HG03442 (cell line): ENCODE measurements at regions not wholly inside any gene's neighbourhood (a gene's known extent, or its start where the extent isn't known, plus 50 kb on each side); places are given as distances from the start of the nearest gene placed in this dataset.

ENCODE experiments used
- ATAC-seq: cut with Tn5 transposase; IDR thresholded peaks from one replicate; pipeline ENCODE4 v1.9.1; 2021; ENCODE audit warnings: mild to moderate bottlenecking, moderate library complexity; ENCODE audit not compliant: unreplicated experiment

DNA sequence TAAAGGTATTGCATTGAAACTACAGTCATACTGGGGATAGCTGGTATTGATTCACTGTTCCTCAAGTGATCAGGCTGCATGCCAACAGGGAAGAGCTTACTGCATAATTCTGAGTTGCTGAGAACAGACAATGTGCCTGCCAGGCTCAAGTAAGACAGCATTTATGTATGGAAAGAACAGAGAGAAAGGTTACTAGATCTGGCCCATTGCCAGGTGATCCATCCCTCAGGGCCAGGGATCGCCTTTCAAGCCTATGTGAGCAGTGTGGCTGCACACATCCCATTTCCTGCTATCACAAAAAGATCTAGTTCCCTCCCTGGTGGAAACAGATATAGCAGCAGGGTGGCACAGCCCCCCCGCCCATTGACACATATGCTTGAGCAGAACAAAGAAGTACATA lies 254.0 kb downstream of the TMA16 start:
- no peak for ATAC-seq

DNA sequence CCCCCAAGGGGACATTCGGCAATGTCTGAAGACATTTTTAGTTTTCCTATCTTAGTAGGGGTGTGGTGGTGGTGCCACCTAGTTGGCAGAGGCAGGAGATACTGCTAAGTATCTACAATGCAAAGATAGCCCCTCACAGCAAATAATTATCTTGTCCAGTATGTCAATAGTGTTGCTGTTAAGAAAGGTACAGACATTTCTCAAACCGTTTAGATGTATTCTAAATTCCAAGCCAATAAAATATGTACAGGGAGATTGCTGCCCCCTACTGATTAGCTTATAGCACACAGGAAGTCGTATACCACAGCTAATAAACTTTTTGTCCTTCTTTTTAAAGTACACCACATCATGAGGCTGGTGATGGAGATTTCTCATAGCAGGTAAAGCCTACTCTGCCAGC lies 260.5 kb downstream of the TMA16 start:
- peak; percentile 76 for ATAC-seq

GRCh38 chr4:163757219-163757618 lies 262.7 kb downstream of the TMA16 start:
- no peak for ATAC-seq

- no peak for ATAC-seq
Measured at GRCh38 chr4:163758032-163758431, 263.5 kb downstream of the TMA16 start.

DNA sequence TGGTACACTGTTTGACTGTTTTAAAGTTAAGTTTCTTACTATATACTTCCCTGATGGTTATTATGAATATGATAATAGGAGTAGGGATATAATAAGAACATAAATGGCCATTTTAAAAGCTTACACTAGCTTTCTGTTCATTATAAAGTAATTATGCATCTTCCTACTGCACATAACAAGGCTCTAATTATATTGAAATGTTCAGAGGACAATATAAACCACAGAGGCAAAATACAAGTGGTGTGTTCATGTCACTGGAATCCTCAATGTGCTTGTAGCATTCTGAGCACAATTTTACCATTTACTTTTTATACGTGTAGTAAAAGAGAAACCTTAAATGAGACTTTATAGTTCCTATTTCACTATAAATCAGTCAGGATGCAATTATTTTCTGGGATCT lies 268.3 kb downstream of the TMA16 start:
- no peak for ATAC-seq

DNA sequence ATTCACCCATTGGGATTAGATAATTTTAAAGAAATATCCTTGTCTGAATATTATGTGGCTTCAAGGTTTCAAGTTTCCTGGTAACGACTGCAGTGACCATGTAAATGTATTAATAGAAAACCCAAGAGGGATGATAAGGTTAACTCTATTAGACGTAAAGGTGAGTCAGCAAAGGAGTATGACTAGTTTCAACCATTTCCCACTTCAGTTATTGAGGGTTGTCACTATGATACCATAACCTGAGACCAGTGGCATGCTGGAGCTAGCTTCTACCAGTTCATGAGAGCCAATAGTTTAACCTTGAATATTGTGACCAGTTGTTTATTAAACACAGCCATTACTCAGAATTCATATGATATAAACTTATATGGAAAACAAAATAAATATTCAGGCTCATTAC lies 270.1 kb downstream of the TMA16 start:
- no peak for ATAC-seq

DNA sequence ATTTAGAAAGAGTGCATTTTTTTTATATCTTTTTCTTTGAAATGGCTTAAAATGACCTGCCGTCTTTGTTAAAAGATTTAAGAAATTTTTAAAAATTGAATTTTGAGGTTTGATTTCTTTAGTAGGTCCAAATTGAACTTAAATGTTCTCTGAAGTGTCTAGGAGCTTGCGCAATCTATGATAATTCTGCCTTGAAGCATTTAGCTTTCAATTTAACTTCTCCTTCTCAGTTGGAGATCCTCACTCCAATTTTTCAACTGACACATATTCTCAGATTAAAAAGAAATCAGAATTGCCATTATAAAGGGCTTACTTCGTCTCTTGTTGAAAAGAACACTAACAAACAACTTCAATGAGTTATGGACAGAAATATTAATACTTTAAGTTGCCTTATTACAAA lies 273.5 kb downstream of the TMA16 start:
- ATAC-seq, result no peak

DNA sequence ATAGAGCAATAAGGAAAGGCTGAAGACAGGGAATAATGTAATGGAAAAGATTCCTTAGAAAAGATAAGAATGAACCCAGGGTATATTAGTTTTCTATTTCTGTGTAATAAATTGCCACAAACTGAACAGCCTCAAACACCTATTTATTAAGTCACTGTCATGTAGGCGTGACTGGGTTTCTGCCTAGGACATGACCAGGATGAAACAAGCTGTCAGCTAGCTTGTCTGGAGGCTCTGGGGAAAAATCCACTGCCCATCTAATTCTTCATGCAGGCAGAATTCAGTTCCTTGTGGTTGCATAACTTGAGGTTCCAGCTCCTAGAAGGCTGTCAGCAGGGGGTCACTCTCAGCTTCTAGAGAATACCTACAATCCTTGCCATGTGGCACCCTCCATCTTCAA lies 277.7 kb downstream of the TMA16 start:
- no peak for ATAC-seq

- no peak for ATAC-seq
Measured at GRCh38 chr4:163773940-163774339, 279.4 kb downstream of the TMA16 start.

DNA sequence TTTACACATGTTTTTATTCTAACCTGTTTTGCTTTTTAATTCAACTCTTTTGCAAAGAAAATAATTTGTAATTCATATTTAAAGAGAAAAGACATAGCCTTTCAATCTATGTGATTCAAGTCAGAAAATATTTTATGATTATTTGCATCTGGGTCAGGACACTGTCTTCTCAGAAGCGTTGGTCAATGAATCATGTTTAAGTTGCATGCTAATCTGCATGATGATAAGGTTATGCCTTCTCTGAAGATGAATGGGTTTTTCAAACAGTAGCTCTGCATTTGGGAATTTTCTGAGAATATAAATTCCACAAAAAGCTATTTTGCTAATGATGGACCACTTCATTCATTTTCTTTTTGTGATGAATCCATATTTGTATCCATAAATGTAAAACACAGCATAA lies 282.5 kb downstream of the TMA16 start:
- no peak for ATAC-seq

DNA sequence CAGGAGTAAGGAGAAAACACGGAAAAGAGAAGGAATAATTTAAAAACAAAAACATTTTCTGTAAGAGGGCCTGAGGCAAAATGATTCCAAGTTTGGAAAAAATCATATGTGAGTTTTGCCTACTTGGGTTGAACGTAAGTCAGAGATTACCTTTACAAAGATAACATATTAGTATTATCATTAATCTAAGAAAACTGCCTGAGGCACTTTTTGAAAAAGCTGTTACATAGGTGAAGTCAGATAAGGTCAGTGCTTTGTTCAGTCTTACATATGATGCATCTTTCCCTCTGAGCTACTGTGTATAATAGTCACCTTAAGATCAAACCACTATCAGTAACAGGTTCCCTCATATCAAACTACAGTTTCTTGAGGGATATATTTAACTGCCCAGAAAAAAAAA lies 287.2 kb downstream of the TMA16 start:
- ATAC-seq, result no peak

- no peak for ATAC-seq
Measured at GRCh38 chr4:163790231-163790630, 295.7 kb downstream of the TMA16 start.

GRCh38 chr4:163795885-163796284 lies 301.4 kb downstream of the TMA16 start:
- ATAC-seq, result no peak

DNA sequence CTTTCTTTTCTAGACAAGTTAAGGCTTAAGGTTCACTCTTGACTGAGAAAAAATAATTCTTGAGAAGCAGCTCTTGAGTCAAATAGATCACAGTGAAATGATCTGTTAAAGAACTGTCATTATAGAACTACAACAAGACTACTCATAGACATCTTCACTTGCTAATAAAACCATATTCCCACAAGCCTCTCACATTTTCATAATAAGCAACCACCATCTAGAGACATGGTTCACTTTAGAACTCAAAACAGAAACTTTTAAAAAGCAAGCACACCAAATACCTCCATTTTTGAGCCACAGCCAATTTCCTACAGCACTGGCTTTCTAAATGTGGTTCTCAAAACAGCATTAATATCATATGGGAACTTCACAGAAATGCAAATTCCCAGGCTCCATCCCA lies 309.5 kb downstream of the TMA16 start:
- ATAC-seq, result no peak

- no peak for ATAC-seq
Measured at GRCh38 chr4:163806653-163807052, 312.2 kb downstream of the TMA16 start.

- ATAC-seq, result no peak
Measured at GRCh38 chr4:163808011-163808410, 313.5 kb downstream of the TMA16 start.

- ATAC-seq, result no peak
Measured at GRCh38 chr4:163810755-163811154, 316.3 kb downstream of the TMA16 start.

DNA sequence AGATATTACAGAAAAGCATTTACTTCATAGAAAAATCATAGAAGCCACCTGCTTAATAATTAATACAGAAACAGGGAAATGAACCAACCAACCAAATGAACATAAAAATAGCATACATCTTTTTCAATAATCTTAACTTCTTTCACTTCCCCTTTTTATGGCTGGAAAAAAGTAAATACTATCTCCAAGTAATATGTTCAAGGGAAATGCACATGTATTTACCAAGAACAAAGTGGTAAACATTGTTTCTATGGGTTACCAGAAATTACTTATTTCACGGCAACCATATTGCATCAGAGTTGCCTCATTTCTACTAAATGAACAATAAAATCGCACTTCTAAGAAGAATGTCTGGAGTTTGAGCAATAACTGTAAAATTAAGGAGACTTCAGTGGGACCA lies 321.3 kb downstream of the TMA16 start:
- peak; percentile 62 for ATAC-seq

- no peak for ATAC-seq
Measured at GRCh38 chr4:163816494-163816893, 322.0 kb downstream of the TMA16 start.

GRCh38 chr4:163818673-163819072 lies 324.2 kb downstream of the TMA16 start:
- no peak for ATAC-seq

DNA sequence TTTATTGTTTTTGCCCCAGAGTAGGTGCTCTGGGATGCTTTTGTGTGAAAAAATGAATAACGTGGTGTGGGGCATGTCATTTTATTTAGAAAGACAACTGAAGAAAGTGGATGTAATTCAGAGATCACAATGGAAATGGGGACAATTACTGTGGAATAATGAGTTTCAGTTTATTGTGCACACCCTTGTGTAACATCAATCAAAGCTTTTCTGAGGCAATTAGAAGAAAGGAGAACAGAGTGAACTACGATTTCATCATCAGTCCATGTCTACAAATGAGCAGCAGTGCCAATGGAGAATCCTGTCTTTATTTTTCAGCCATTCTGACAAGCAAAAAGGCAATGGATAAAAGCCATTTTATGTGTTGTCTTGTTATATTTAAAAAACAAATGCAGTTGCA lies 339.2 kb downstream of the TMA16 start:
- ATAC-seq, result no peak

DNA sequence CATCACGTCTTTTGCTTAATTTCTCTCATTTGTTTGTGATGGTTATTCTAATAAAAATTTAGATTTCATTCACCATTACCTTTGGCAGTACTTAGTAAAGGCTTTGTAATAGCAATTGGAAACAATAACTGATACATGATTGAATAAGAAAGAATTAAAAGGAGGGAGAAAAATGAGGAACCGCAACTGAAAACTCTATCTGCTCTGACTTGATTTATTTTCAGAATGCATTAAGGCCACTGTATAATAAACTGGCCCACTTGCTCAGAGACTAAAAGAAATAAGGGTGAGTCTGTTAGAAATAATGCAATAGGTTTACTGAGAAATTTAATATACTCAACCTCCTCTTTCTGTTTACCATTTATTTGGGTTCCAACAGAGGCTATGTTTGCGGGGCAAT lies 351.5 kb downstream of the TMA16 start:
- no peak for ATAC-seq

- ATAC-seq, result no peak
Measured at GRCh38 chr4:163852246-163852645, 357.8 kb downstream of the TMA16 start.

DNA sequence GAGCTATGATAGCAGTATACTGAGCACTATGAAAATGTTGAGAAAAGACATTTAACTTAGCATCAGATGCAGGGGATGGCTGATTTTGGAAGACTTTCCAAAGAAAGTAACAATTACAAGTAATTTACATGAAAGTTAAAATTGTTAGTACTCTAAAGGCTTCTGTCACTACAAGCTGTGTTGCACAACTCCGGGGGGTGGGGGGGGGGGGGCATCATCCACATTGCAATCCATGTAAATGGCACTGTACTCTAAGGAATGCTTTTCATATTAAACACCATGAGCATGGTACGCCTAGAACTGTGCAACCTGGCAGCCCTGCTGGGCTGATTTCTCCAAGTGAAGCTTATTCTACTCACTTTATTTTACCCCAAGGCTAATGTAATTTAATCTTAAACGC lies 363.4 kb downstream of the TMA16 start:
- ATAC-seq, result no peak
